GDM1 (cell line): ENCODE measurements at regions not wholly inside any gene's neighbourhood (a gene's known extent, or its start where the extent isn't known, plus 50 kb on each side); places are given as distances from the start of the nearest gene placed in this dataset.

Experiments
- DNase-seq: peaks from one replicate; lab custom pipeline; 2025; lab: John Stamatoyannopoulos, UW

DNA sequence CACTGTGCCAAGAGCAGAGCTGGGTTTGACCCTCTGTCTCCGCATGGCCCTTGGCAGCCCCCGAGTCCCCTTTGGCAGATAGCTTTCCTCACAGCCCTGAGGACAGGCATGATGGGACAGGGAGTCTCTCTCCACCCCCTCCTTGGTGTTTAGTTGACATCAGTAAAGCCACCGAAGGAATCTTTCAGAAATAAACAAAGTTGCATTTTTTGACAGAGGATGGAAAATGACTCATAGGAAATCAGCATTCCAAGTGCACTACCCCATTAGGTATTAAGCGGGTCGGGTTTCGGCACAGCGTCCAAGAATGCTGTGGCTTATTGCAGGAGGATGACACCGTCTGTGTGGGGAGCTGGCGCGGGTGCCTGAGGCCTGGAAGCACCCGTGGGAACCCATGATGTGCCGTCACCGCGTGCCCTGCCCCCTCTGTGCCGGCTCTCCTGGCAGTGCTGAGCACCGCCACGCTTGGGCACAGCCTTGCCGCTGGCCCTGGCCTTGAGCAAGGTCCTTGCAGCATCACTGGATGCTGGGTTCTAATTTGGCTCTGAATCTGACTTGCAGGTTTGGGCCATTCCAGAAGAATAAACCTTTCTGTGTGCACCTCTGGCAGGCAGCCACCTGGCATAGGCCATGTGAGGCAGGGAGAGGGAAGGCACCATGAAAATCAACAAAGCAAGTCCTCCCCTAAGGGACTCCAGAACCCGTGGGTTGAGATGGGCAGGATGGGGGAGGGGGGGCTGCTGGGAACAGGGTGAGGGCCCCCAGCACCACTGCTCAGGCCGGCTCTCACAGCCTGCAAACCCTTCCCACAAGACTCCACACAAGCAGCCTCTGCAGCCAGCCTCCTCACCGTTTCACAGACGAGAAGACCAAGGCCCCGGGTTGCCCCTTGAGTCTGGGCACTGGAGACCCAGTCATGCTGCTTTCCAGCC is 50.5 kb upstream of the ZNF469 start:
- no peak for DNase-seq

DNA sequence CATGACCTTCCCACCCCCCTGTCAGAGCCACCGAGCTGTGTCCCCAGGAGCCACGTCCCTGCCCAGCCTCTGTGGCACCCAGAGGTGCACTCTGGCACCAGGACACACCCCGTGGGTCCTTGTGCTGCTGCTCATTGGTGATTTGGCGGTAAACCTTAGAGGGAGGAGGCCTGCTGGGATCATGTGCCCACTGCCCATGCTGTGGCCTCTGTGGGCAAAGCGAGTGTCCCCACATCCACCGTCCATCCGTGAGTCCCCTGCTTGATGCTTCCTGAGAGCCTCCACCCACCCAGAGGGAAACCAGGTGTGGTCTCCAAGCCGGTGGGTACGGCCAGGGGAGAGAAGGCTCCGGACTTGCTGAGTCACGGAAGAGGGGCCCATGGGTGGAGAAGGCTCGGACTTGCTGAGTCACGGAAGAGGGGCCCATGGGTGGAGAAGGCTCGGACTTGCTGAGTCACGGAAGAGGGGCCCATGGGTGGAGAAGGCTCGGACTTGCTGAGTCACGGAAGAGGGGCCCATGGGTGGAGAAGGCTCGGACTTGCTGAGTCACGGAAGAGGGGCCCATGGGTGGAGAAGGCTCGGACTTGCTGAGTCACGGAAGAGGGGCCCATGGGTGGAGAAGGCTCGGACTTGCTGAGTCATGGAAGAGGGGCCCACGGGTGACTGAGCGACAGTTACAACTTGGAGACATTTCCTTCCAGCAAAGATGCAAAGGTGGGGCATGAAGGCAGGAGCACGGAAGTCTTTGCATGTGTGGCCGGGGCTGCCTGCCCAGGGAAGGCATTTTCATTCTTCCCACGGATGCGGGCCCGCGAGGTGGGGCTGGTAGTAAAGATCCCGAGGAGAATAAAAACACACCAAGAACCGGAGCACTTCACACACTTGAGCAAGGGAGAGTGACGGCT is 49.6 kb upstream of the ZNF469 start:
- peak; percentile 27 for DNase-seq
